NCI-H1694 treated with DMSO at 0.1 percent for 48 hours (cell line): ENCODE measurements at regions not wholly inside any gene's neighbourhood (a gene's known extent, or its start where the extent isn't known, plus 50 kb on each side); places are given as distances from the start of the nearest gene placed in this dataset.

Experiments used
- DNase-seq: peaks from one replicate; lab custom pipeline; 2025; lab: John Stamatoyannopoulos, UW

- no peak for DNase-seq
These were observed 105.3 kb upstream of the NKX1-1 start for GRCh38 chr4:1511441-1512041.

GRCh38 chr4:1510931-1511330 is 104.7 kb upstream of the NKX1-1 start:
- no peak for DNase-seq

DNA sequence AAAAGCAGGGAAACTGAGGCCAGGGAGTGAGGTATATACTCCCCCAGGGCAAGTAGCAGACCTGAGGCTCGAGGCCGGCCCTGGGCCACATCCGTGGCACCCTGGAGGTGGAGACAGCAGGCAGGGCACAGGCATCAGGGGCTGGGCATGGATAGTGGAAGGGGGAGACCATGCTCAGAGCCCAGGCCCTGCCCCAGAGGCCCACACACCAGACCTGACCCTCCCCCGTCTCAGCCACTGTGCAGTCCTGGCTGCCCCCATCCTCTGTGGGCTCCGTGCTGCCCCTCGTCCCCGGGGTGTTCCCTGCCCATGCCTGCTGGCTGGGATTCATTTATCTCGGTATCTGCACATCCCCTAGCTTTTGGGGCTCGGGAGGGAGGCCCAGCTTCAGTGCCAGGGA is 103.1 kb upstream of the NKX1-1 start:
- no peak for DNase-seq

DNA sequence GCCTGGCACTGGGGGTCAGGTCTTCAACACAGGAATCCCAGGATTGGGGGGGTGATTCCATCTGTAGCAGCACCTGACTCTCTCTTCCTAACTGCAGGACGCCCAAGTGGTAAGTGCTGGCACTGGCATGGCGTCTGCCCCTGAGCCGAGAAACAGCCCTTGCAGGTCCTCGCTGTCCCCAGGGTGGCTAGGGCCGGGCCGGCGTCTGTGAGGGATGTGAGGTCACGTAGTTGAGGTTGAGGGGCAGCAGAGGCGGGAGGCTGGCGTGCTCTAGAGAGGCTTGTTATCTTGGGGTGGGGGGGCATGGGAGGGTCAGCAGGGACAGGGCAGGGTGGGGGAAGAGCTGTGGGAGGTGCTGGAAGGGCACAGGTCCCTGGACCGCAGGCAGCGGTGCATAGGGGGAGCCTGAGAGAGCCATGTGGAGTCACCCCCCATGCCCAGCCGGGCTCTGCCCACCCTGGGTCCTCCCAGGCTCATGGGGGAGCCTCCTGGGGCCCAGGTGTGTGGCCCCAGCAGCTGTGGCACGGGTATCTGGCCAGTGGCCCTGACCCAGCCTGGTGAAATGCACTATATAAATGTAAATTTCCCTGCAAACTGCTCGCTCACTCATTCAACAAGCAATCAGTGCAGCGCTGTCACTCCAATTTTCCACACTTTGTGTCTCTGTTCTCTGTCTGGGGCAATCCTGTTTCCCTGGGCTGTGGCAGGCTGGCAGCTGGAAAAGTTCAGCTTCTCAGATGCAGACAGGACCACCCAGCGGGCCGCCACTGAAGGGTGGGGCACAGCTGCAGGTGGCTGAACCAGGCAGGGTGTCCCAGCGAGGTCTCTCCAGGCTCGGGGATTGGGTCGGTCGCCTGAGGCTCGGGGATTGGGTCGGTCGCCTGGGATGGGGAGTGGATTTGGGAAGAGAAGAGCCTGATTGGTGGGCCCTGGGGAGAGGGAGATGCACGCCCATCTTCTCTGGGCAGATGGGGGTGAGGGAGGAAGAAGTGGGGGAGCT is 102.2 kb upstream of the NKX1-1 start:
- no peak for DNase-seq

- no peak for DNase-seq
These were observed 100.9 kb upstream of the NKX1-1 start for GRCh38 chr4:1506956-1507721.

DNA sequence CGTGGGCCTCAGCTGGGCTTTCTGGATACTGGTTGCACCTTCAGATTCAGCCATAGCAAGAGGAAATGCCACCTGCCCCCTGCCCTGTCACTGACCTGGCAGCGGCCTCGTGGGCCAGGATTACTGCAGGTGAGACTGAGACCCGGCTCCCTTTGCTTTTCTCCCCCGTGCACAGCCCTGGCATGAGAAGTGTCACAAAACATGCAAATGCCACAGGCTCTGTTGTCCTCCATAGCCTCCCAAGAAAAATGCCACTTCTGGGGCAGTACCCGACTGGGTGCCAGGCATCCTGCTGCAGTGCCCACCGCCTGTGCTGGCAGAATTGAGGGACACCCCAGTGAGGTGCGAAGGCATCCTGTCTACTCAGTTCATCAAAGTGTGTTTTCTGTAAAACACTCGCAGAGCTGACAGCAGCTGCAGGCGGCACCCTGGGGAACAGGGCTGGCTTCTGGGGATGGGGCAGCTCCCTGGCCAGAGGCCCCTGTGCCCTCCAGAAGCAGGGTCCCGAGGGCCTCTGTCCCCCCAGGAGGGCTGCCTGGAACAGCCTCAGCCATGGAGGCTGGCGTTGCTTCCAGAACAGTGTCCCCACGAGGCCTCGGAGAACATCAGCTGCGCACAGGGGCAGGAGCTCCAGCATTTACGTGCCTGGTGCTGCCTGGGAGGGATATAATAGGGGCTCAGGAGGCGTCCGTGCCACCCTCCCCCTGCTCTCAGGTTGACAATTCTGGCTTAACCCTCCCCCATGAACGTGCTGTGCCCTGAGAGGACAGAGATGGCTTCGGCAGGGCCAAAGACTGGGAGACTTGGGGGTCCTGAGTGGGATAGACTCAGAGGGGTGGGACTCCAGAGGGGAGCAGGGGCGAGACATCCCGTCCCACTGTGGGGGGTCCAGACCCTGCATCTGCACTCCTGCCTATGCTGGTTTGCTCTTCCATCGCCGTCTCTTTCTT is 99.5 kb upstream of the NKX1-1 start:
- DNase-seq = no peak

DNA sequence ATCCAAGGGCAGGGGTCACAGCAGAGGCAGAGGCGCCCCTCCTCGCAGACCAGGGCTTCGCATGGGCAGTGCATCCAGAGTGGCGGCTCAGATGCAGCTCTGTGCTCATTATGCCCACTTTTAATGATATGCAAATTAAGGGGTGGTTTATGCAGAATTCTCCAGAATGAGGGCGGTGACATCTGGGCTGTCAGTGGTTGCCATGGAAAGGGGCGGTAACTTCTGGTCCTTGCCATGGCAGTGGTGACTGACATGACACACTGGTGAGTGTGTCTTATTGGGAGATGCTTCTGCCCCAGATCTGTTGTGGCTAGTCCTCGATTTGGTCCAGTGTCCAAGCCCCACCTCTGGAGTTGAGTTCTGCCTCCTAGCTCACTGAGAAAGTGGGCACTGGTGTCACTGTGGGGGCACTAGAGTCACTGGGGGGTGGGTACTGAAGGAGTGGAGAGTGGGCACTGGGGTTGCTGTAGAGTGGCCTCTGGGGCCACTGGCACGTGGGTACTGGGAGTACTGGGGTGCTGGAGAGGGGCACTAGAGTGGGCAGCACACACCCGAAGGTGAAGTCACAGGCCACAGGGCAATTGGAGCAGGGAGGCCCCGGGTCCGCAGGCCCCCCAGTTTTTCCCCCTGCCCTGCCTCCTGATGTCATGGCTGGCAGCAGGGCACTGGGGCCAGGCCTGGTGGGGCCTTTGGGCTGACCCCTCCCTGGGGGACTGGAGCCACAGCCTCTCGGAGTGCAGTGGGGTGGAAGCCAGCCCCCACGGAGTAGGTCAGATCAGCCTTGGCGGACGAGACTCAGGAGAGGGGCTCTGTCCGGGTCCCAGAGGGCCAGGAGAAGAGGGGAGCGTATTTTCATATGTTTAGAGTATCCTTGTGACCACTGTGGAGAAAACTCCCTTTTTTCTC is 98.6 kb upstream of the NKX1-1 start:
- no peak for DNase-seq

DNA sequence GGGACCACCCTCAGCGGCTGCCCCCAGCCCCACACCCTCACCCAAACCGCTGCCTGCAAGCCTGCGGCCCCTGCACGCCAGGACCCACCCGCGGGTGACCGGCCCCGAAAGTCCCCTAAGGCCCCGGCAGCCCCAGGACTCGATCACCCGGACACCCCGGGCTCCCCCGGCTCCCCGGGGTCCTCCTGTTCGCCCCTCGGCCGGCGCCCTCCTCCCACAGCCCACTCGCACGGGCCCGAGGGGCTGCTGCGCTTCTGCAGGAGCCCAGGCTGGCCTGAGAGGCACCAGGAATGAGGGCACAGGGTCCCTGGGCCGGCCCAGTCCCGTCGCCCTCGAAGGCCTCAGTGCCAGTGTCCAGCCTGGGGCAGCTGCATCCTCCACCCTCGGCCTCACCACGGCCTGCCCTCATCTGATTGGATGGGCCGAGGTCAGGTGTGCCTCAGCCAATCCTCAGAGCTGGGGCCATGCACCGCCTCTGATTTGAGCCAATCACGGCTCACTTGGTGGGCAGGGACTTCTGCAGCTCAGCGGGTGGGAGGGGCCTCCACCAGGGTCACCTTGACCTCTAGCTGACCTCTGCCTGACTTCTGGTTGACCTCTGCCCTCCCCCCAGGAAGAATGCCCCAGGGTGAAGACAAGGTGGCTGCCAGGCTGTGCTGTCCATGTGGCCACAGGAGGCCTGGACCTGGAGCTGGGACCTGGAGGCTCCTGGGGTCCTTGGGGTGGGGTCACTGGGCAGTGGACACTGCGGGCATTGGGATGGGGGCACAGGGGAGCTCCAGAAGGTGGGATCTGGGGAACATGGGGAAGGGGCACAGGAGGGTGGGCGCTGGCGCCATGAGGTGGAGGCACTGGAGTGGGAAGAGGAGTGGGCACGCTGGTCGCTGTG is 97.6 kb upstream of the NKX1-1 start:
- DNase-seq = no peak

DNA sequence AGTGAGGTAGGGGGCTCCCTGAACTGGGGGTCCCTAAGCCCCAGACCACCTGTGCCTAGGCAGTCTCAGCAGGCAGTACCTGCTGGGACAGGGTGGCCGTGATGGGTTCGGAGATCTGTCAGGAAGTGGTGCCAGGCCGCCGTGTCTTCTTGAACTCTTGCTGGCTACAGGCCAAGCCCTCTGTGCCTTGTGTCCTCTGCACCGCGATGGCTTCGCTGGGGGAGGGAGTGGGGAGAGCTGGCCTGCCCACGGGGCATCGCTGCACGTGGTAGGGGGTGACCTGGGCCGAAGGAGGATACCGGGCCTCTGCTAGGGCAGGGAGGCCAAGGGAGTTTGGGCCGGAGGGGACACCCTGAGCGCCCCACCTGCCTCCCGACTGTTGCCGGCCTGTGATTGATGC is 96.7 kb upstream of the NKX1-1 start:
- no peak for DNase-seq

- DNase-seq = no peak
These were observed 96.3 kb upstream of the NKX1-1 start for GRCh38 chr4:1502501-1502886.

GRCh38 chr4:1501754-1502500 is 95.7 kb upstream of the NKX1-1 start:
- DNase-seq = no peak

DNA sequence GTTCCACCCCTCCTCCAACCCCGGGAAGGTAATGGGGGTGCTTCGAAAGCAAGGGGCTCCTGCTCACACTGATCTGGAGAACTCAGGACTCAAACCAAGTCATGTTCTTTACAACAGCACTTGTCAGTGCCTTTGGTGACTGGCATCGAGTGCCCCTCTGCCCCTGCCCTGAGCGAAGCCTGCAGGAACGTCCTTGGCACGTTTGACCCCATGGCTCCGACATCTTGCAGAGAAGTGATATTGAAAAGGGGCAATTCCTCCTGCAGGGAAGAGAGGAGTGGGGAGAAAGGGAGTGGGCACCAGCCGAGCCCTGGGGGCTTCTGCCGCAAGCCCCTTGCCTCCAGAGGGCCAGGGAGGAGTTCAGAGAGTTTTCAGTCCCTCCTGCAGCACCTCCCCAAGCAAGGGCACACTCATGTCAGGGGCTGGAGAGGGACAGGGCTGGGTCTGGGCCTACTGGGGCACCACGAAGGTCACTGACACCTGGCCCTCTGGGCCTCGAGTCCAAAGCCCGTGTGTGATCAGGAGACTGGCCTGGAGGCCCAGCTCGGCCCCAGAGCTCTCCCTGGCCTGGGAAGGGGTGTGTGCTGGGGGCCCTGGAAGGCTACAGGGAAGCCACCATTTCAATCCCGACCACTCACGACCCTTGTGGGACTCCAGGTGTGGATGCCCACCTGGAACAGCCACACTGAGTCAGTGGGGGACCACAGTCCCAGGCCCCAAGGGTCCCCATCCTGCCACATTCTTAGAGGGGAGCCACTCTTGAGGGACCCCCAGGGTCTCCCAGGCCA is 94.9 kb upstream of the NKX1-1 start:
- no peak for DNase-seq

DNA sequence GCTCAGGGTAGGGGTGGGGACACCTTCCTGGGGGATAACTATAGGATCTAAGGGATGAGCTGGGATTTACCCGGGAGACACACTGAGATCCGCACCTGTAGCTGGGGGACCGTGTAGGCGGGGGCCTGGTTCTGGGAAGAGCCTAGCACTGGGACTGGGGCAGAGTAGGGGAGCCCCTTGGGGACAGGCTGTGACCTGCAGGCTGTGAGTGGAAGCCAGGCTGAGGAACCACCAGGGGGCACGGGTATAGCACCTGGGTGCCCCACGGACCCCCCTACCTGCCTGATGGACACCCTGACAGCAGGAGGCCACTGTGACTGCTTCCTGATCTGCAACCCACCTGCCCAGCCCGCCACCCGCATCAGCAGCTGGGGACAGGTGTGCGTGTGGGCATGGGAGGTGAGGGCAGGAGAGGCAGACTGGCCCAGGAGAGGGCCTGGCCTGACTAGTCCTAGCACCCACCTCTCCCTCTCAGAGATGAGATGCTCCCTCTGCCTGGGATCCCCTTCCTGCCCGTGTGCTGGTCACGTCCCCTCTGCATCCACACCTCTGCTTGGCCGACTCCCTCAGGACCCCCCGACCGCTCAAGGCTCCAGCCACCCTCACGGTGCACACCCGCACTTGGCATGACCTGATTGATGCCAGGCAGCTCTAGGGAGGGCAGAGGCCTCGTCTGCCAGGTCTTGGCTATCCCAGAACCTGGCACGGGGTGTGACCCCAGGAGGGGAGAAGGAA is 94.2 kb upstream of the NKX1-1 start:
- no peak for DNase-seq

- no peak for DNase-seq
These were observed 93.2 kb upstream of the NKX1-1 start for GRCh38 chr4:1499465-1499864.

DNA sequence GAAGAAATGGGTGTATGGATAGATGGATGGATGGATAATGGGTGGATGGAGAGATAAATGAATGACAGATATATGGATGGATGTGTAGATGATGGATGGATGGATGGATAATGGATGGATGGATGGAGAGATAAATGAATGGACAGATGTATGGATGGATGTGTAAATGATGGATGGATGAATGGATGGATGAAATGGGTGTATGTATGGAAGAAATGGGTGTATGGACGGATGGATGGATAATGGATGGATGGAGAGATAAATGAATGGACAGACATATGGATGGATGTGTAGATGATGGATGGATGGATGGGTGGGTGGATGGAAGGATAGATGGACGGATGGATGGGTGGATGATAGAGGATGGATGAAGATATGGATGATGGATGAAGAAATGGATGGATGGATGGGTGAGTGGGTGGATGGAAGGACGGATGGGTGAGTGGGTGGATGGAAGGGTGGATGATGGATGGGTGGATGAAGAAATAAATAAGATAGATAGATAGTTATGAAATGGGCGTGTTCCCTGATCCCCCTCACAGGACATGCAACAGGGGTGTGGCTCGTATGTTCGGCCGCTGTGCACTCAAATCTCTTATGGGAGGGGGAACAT is 91.1 kb upstream of the NKX1-1 start:
- DNase-seq = no peak

DNA sequence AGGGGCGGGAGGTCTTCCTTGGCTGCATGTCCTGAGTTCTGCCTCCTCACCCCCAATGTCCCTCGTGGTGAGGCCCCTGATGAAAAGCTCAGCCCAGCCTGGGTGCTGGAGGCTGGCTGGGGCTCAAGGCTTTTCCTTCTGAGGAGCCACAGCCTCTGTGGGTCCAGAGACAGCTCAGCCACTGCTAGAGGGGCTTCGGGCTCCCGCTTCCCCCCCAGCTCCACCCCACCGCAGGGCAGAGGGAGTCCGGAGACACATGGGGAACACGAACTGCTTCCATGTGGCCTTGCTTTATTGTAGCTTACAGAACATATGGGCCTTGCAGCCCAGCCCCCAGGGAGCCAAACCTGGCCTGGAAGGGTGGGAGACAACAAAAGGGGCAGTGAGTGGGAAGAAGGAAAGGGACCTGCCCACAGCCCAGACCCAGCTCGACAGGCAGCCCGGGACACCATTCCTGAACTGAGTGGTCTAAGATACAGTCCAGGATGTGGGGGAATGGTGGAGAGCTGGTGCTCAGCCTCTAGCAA is 89.9 kb upstream of the NKX1-1 start:
- no peak for DNase-seq
